Fibroblast of skin of right quadriceps (primary cell): ENCODE measurements at regions not wholly inside any gene's neighbourhood (a gene's known extent, or its start where the extent isn't known, plus 50 kb on each side); places are given as distances from the start of the nearest gene placed in this dataset.
"Not testable (repeated sequence)": the region's sequence is repeated elsewhere in the genome, so short reads cannot be mapped to it uniquely, and the experiment has no call there.

ENCODE experiments used
- DNase-seq: peaks from one replicate; pipeline ENCODE4 v3.0.0-alpha.2; 2013

GRCh38 chr3:137463131-137463530, 301.0 kb upstream of the SOX14 start:
- DNase-seq, result no peak

GRCh38 chr3:137464341-137464740, 299.8 kb upstream of the SOX14 start:
- DNase-seq, result no peak

- no peak for DNase-seq
Measured at GRCh38 chr3:137468446-137468845, 295.7 kb upstream of the SOX14 start.

- DNase-seq, result no peak
Measured at GRCh38 chr3:137469263-137469662, 294.9 kb upstream of the SOX14 start.

- no peak for DNase-seq
Measured at GRCh38 chr3:137471130-137471529, 293.0 kb upstream of the SOX14 start.

GRCh38 chr3:137471558-137472204, 292.4 kb upstream of the SOX14 start:
- no peak for DNase-seq

GRCh38 chr3:137477614-137478013, 286.5 kb upstream of the SOX14 start:
- DNase-seq, result no peak

- no peak for DNase-seq
Measured at GRCh38 chr3:137509354-137510045, 254.6 kb upstream of the SOX14 start.

- DNase-seq, result no peak
Measured at GRCh38 chr3:137511655-137512054, 252.5 kb upstream of the SOX14 start.

- no peak for DNase-seq
Measured at GRCh38 chr3:137514853-137515252, 249.3 kb upstream of the SOX14 start.

- DNase-seq, result no peak
Measured at GRCh38 chr3:137519602-137520001, 244.5 kb upstream of the SOX14 start.

GRCh38 chr3:137524751-137525150, 239.4 kb upstream of the SOX14 start:
- no peak for DNase-seq

- DNase-seq, result no peak
Measured at GRCh38 chr3:137525471-137525870, 238.6 kb upstream of the SOX14 start.

GRCh38 chr3:137542049-137542448, 222.1 kb upstream of the SOX14 start:
- DNase-seq, result no peak

- DNase-seq, result no peak
Measured at GRCh38 chr3:137554242-137554641, 209.9 kb upstream of the SOX14 start.

GRCh38 chr3:137568880-137569279, 195.2 kb upstream of the SOX14 start:
- DNase-seq, result no peak

- no peak for DNase-seq
Measured at GRCh38 chr3:137572931-137573330, 191.2 kb upstream of the SOX14 start.

- no peak for DNase-seq
Measured at GRCh38 chr3:137582484-137582883, 181.6 kb upstream of the SOX14 start.

- DNase-seq, result no peak
Measured at GRCh38 chr3:137583256-137583655, 180.9 kb upstream of the SOX14 start.

GRCh38 chr3:137588871-137589270, 175.2 kb upstream of the SOX14 start:
- DNase-seq, result no peak

- DNase-seq, result not testable (repeated sequence)
Measured at GRCh38 chr3:137595415-137595814, 168.7 kb upstream of the SOX14 start.

GRCh38 chr3:137610723-137611122, 153.4 kb upstream of the SOX14 start:
- no peak for DNase-seq

- no peak for DNase-seq
Measured at GRCh38 chr3:137612291-137612690, 151.8 kb upstream of the SOX14 start.

- DNase-seq, result no peak
Measured at GRCh38 chr3:137615659-137616418, 148.3 kb upstream of the SOX14 start.
